HCT116 (cell line): ENCODE measurements at regions not wholly inside any gene's neighbourhood (a gene's known extent, or its start where the extent isn't known, plus 50 kb on each side); places are given as distances from the start of the nearest gene placed in this dataset.

Experiments
- CTCF ChIP-seq, 3 experiments: fragments of 200-600 bp in 1 of 3; sonication (generic) in 1 of 3; IDR thresholded peaks in 2 of 3; conservative IDR thresholded peaks in 1 of 3; 2 replicates each; pipeline ENCODE4 v1.5.1; 2012 to 2017; ENCODE audit warnings: low read depth in 2 of 3, low read length in 2 of 3, antibody characterized with exemption in 1 of 3, borderline replicate concordance in 1 of 3, control low read depth in 1 of 3, mild to moderate bottlenecking in 1 of 3, mixed read lengths in 1 of 3, mixed run types in 1 of 3, moderate library complexity in 1 of 3; ENCODE audit not compliant: insufficient read depth in 1 of 3
- RAD21 ChIP-seq: IDR thresholded peaks from 2 replicates; pipeline ENCODE4 v1.6.1; 2012; ENCODE audit warnings: low read depth, mild to moderate bottlenecking

- TF ChIP-seq RAD21: no peak
- no peak for TF ChIP-seq CTCF (IDR thresholded peaks at IDR 0.05 in 2 of 3, conservative IDR thresholded peaks at IDR 0.05 in 1 of 3; ENCODE audit: borderline replicate concordance in 1 of 3, insufficient read depth in 1 of 3, low read depth in 2 of 3, low read length in 2 of 3)
These were observed 955.4 kb upstream of the AMELY start for GRCh38 chrY:7866976-7867375.
